ENCODE measurements at regions not wholly inside any gene's neighbourhood (a gene's known extent, or its start where the extent isn't known, plus 50 kb on each side); places are given as distances from the start of the nearest gene placed in this dataset.

GRCh38 chrX:26070882-26071281 is 67.3 kb upstream of the MAGEB18 start:
- no peak for DNase-seq

GRCh38 chrX:26071618-26072017 is 66.5 kb upstream of the MAGEB18 start:
- no peak for DNase-seq

- DNase-seq = no peak
Observed at GRCh38 chrX:26083093-26083492, 55.0 kb upstream of the MAGEB18 start.
